ENCODE measurements at regions not wholly inside any gene's neighbourhood (a gene's known extent, or its start where the extent isn't known, plus 50 kb on each side); places are given as distances from the start of the nearest gene placed in this dataset.

- CTCF ChIA-PET, result no interaction called here
- Mint-ChIP-seq H3K36me3 (no peaks in the 10 kb centered on the region), H3K27me3 (no peaks in the 10 kb centered on the region), H3K4me3 (no peak overlapping the region), H3K9me3 (peaks cover 4 to 26% (median 15%) of the 10 kb centered on the region in 5 donors), H3K27ac (no peak overlapping the region), H3K4me1 (no peaks in the 10 kb centered on the region)
- Histone ChIP-seq H3K9me3 (ENCODE audit: low read length) (no peaks in the 10 kb centered on the region), H3K27me3 (ENCODE audit: insufficient read depth, low read length, poor library complexity, severe bottlenecking) (no peaks in the 10 kb centered on the region), H3K36me3 (ENCODE audit: insufficient read depth, low read length) (no peaks in the 10 kb centered on the region), H3K27ac (ENCODE audit: low read depth, low read length) (no peak overlapping the region), H3K4me3 (ENCODE audit: low read length) (no peak overlapping the region), H3K4me1 (ENCODE audit: insufficient read depth, low read length) (no peaks in the 10 kb centered on the region)
- DNase-seq, result no peak
- POLR2A ChIA-PET, result no interaction called here
These were observed 982.9 kb upstream of the RBFOX1 start for GRCh38 chr16:6349725-6350124.

- no peaks in the 10 kb centered on the region for H3K36me3 Mint-ChIP-seq
- no peaks in the 10 kb centered on the region for H3K4me1 Mint-ChIP-seq
- POLR2A ChIA-PET, result no interaction called here
- H3K9me3 Mint-ChIP-seq, result peaks cover 11 to 26% (median 15%) of the 10 kb centered on the region in 5 donors
- CTCF ChIA-PET, result no interaction called here
- Histone ChIP-seq H3K4me3 (ENCODE audit: low read length) (no peak overlapping the region), H3K27me3 (ENCODE audit: insufficient read depth, low read length, poor library complexity, severe bottlenecking) (no peaks in the 10 kb centered on the region), H3K27ac (ENCODE audit: low read depth, low read length) (no peak overlapping the region), H3K4me1 (ENCODE audit: insufficient read depth, low read length) (no peaks in the 10 kb centered on the region), H3K9me3 (ENCODE audit: low read length) (no peaks in the 10 kb centered on the region), H3K36me3 (ENCODE audit: insufficient read depth, low read length) (no peaks in the 10 kb centered on the region)
- no peaks in the 10 kb centered on the region for H3K27me3 Mint-ChIP-seq
- DNase-seq, result no peak
- H3K27ac Mint-ChIP-seq, result no peak overlapping the region
- no peak overlapping the region for H3K4me3 Mint-ChIP-seq
These were observed 987.6 kb upstream of the RBFOX1 start for GRCh38 chr16:6345090-6345489.

GRCh38 chr16:6343157-6343556, 989.5 kb upstream of the RBFOX1 start:
- H3K9me3 ChIP-seq (ENCODE audit: low read length), result no peaks in the 10 kb centered on the region
- no peaks in the 10 kb centered on the region for H3K4me1 ChIP-seq (ENCODE audit: insufficient read depth, low read length)
- Mint-ChIP-seq H3K4me1 (no peaks in the 10 kb centered on the region), H3K27me3 (no peaks in the 10 kb centered on the region), H3K4me3 (no peak overlapping the region), H3K36me3 (no peaks in the 10 kb centered on the region), H3K27ac (no peak overlapping the region), H3K9me3 (peaks cover 12 to 29% (median 17%) of the 10 kb centered on the region in 5 donors)
- no peaks in the 10 kb centered on the region for H3K27me3 ChIP-seq (ENCODE audit: insufficient read depth, low read length, poor library complexity, severe bottlenecking)
- H3K4me3 ChIP-seq (ENCODE audit: low read length), result no peak overlapping the region
- ChIA-PET CTCF (no interaction called here), POLR2A (no interaction called here)
- no peak overlapping the region for H3K27ac ChIP-seq (ENCODE audit: low read depth, low read length)
- no peaks in the 10 kb centered on the region for H3K36me3 ChIP-seq (ENCODE audit: insufficient read depth, low read length)
- no peak for DNase-seq

GRCh38 chr16:6341981-6342380, 990.7 kb upstream of the RBFOX1 start:
- CTCF ChIA-PET, result no interaction called here
- POLR2A ChIA-PET, result no interaction called here
- H3K36me3 Mint-ChIP-seq, result no peaks in the 10 kb centered on the region
- no peaks in the 10 kb centered on the region for H3K4me1 ChIP-seq (ENCODE audit: insufficient read depth, low read length)
- no peak overlapping the region for H3K4me3 ChIP-seq (ENCODE audit: low read length)
- no peaks in the 10 kb centered on the region for H3K4me1 Mint-ChIP-seq
- no peaks in the 10 kb centered on the region for H3K27me3 ChIP-seq (ENCODE audit: insufficient read depth, low read length, poor library complexity, severe bottlenecking)
- H3K9me3 Mint-ChIP-seq, result peaks cover 8 to 32% (median 22%) of the 10 kb centered on the region in 5 donors
- no peaks in the 10 kb centered on the region for H3K36me3 ChIP-seq (ENCODE audit: insufficient read depth, low read length)
- H3K9me3 ChIP-seq (ENCODE audit: low read length), result no peaks in the 10 kb centered on the region
- H3K27ac ChIP-seq (ENCODE audit: low read depth, low read length), result no peak overlapping the region
- H3K4me3 Mint-ChIP-seq, result no peak overlapping the region
- DNase-seq, result no peak
- H3K27ac Mint-ChIP-seq, result no peak overlapping the region
- no peaks in the 10 kb centered on the region for H3K27me3 Mint-ChIP-seq

DNA sequence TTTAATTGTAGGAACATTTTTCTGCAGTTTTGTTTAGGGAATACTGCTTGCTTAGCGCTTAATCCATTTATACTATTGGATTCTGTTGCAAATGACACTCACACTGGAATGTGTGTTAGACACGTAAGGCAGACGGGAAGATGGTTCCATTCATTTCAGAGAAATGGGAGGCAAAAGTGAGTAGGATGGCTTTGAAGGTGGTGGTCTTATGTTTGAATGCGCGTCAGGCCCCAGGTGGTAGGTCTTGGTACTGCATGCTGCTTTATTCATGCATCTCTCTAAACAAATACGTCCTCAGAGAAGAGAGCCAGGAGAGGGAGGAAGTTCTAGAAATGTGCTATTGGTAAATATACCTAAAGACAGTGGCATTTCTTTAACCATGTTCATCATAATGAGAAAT, 997.6 kb upstream of the RBFOX1 start:
- Histone ChIP-seq H3K36me3 (ENCODE audit: insufficient read depth, low read length) (no peaks in the 10 kb centered on the region), H3K9me3 (ENCODE audit: low read length) (no peaks in the 10 kb centered on the region), H3K4me3 (ENCODE audit: low read length) (no peak overlapping the region), H3K27ac (ENCODE audit: low read depth, low read length) (no peak overlapping the region), H3K4me1 (ENCODE audit: insufficient read depth, low read length) (no peaks in the 10 kb centered on the region), H3K27me3 (ENCODE audit: insufficient read depth, low read length, poor library complexity, severe bottlenecking) (no peaks in the 10 kb centered on the region)
- Mint-ChIP-seq H3K27me3 (no peaks in the 10 kb centered on the region), H3K9me3 (peaks cover 4 to 20% (median 9%) of the 10 kb centered on the region in 5 donors), H3K36me3 (peaks cover 0 to 4% (median 0%) of the 10 kb centered on the region in 3 donors), H3K4me1 (no peaks in the 10 kb centered on the region), H3K4me3 (no peak overlapping the region), H3K27ac (no peak overlapping the region)
- ChIA-PET POLR2A (no interaction called here), CTCF (no interaction called here)
- DNase-seq, result no peak

DNA sequence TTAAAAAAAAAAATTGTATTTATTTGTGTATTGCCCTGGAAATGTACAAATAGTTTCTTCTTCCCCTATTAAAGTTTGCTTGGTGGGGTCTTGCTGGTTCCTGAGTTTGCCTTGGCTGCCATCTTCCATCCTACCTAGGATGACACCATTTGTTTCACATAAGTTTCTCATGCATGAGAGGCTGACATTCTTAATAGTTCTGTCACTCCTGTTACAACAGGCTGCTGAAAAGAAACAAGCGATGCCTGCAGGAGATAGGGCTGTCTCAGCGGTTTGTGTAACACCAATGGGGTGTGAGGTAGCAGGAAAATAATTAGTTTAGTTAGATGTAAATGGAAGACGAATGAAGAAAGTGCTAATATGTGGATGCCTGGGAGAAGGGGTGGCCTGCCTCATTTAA, 1000.9 kb upstream of the RBFOX1 start:
- H3K27me3 Mint-ChIP-seq, result peaks cover 0 to 3% of the 10 kb centered on the region in 2 donors
- CTCF ChIA-PET, result no interaction called here
- peaks cover 2 to 12% (median 8%) of the 10 kb centered on the region in 5 donors for H3K9me3 Mint-ChIP-seq
- H3K36me3 Mint-ChIP-seq, result peaks cover 0 to 4% (median 0%) of the 10 kb centered on the region in 3 donors
- H3K4me1 ChIP-seq (ENCODE audit: insufficient read depth, low read length), result no peaks in the 10 kb centered on the region
- H3K4me1 Mint-ChIP-seq, result no peaks in the 10 kb centered on the region
- no peak for DNase-seq
- H3K27ac Mint-ChIP-seq, result no peak overlapping the region
- H3K27me3 ChIP-seq (ENCODE audit: insufficient read depth, low read length, poor library complexity, severe bottlenecking), result no peaks in the 10 kb centered on the region
- H3K4me3 Mint-ChIP-seq, result no peak overlapping the region
- H3K9me3 ChIP-seq (ENCODE audit: low read length), result no peaks in the 10 kb centered on the region
- H3K36me3 ChIP-seq (ENCODE audit: insufficient read depth, low read length), result no peaks in the 10 kb centered on the region
- POLR2A ChIA-PET, result no interaction called here
- no peak overlapping the region for H3K4me3 ChIP-seq (ENCODE audit: low read length)
- no peak overlapping the region for H3K27ac ChIP-seq (ENCODE audit: low read depth, low read length)

- ChIA-PET POLR2A (no interaction called here), CTCF (no interaction called here)
- no peaks in the 10 kb centered on the region for H3K27me3 Mint-ChIP-seq
- Histone ChIP-seq H3K4me1 (ENCODE audit: insufficient read depth, low read length) (no peaks in the 10 kb centered on the region), H3K27me3 (ENCODE audit: insufficient read depth, low read length, poor library complexity, severe bottlenecking) (no peaks in the 10 kb centered on the region), H3K36me3 (ENCODE audit: insufficient read depth, low read length) (no peaks in the 10 kb centered on the region), H3K9me3 (ENCODE audit: low read length) (no peaks in the 10 kb centered on the region), H3K4me3 (ENCODE audit: low read length) (no peak overlapping the region), H3K27ac (ENCODE audit: low read depth, low read length) (no peak overlapping the region)
- no peak for DNase-seq
- peaks cover 0 to 2% (median 0%) of the 10 kb centered on the region in 3 donors for H3K36me3 Mint-ChIP-seq
- H3K9me3 Mint-ChIP-seq, result peaks cover 0 to 15% (median 6%) of the 10 kb centered on the region in 5 donors
- no peak overlapping the region for H3K27ac Mint-ChIP-seq
- no peaks in the 10 kb centered on the region for H3K4me1 Mint-ChIP-seq
- no peak overlapping the region for H3K4me3 Mint-ChIP-seq
These were observed 1014.7 kb upstream of the RBFOX1 start for GRCh38 chr16:6317934-6318333.

DNA sequence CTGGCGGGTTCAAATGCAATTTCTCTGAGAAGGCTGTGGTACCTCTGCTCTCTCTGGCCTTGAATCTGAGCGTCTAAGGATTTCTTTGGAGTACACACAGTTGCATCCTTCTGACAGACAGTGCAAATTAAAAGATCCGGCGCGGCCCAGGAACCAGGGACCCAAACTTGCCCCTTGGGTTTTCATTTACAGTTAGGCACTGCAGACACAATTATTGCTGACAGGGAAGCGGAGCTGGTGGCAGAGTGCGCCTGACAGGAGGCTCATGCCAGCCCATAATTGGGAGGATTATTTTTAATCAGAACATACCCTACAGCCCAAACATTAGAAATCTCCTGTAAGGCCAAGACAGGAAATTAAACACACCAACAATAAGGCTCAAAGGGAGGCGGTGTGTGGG, 1023.4 kb upstream of the RBFOX1 start:
- no peak for DNase-seq
- H3K9me3 Mint-ChIP-seq, result peaks cover 3 to 35% (median 13%) of the 10 kb centered on the region in 5 donors
- peaks cover 0 to 3% (median 0%) of the 10 kb centered on the region in 3 donors for H3K36me3 Mint-ChIP-seq
- Histone ChIP-seq H3K27me3 (ENCODE audit: insufficient read depth, low read length, poor library complexity, severe bottlenecking) (no peaks in the 10 kb centered on the region), H3K4me3 (ENCODE audit: low read length) (no peak overlapping the region), H3K27ac (ENCODE audit: low read depth, low read length) (no peak overlapping the region), H3K4me1 (ENCODE audit: insufficient read depth, low read length) (no peaks in the 10 kb centered on the region), H3K9me3 (ENCODE audit: low read length) (no peaks in the 10 kb centered on the region), H3K36me3 (ENCODE audit: insufficient read depth, low read length) (no peaks in the 10 kb centered on the region)
- ChIA-PET POLR2A (no interaction called here), CTCF (no interaction called here)
- H3K27ac Mint-ChIP-seq, result no peak overlapping the region
- H3K27me3 Mint-ChIP-seq, result no peaks in the 10 kb centered on the region
- no peaks in the 10 kb centered on the region for H3K4me1 Mint-ChIP-seq
- no peak overlapping the region for H3K4me3 Mint-ChIP-seq

DNA sequence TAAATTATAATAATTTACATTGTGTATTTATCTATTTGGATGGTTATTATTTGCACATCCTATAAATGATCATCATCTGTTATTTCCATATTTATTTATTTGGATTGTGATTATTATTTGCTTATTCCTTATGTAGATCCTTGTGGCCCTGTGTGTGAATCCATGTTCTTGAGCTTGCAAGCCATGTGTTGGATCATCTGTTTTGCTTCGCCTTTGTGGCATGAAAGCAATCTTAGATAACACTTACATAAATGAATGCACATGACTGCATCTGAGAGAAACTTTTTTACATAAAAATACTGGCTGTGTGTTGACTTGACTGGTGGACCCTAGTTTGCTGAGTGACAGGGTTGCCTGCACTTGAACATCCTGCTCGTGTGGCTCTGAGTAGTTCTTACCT, 1024.5 kb upstream of the RBFOX1 start:
- no peaks in the 10 kb centered on the region for H3K27me3 Mint-ChIP-seq
- Histone ChIP-seq H3K27ac (ENCODE audit: low read depth, low read length) (no peak overlapping the region), H3K4me1 (ENCODE audit: insufficient read depth, low read length) (no peaks in the 10 kb centered on the region), H3K36me3 (ENCODE audit: insufficient read depth, low read length) (no peaks in the 10 kb centered on the region), H3K9me3 (ENCODE audit: low read length) (no peaks in the 10 kb centered on the region), H3K4me3 (ENCODE audit: low read length) (no peak overlapping the region), H3K27me3 (ENCODE audit: insufficient read depth, low read length, poor library complexity, severe bottlenecking) (no peaks in the 10 kb centered on the region)
- H3K4me3 Mint-ChIP-seq, result no peak overlapping the region
- no peak overlapping the region for H3K27ac Mint-ChIP-seq
- no peak for DNase-seq
- H3K4me1 Mint-ChIP-seq, result no peaks in the 10 kb centered on the region
- POLR2A ChIA-PET, result no interaction called here
- peaks cover 3 to 34% (median 12%) of the 10 kb centered on the region in 5 donors for H3K9me3 Mint-ChIP-seq
- CTCF ChIA-PET, result no interaction called here
- peaks cover 0 to 3% (median 0%) of the 10 kb centered on the region in 3 donors for H3K36me3 Mint-ChIP-seq
